NCI-H1092 (cell line): ENCODE measurements at regions not wholly inside any gene's neighbourhood (a gene's known extent, or its start where the extent isn't known, plus 50 kb on each side); places are given as distances from the start of the nearest gene placed in this dataset.

ENCODE experiments used
- DNase-seq: peaks from one replicate; lab custom pipeline; 2025; lab: John Stamatoyannopoulos, UW

GRCh38 chr12:39125566-39125965 lies 220.2 kb upstream of the CPNE8 start:
- DNase-seq, result no peak

- DNase-seq, result no peak
These were observed 219.4 kb upstream of the CPNE8 start for GRCh38 chr12:39124768-39125167.

- no peak for DNase-seq
These were observed 218.3 kb upstream of the CPNE8 start for GRCh38 chr12:39123580-39124253.

- DNase-seq, result no peak
These were observed 217.3 kb upstream of the CPNE8 start for GRCh38 chr12:39122562-39123204.

- DNase-seq, result no peak
These were observed 211.5 kb upstream of the CPNE8 start for GRCh38 chr12:39116861-39117260.

GRCh38 chr12:39112064-39112463 lies 206.7 kb upstream of the CPNE8 start:
- DNase-seq, result no peak

DNA sequence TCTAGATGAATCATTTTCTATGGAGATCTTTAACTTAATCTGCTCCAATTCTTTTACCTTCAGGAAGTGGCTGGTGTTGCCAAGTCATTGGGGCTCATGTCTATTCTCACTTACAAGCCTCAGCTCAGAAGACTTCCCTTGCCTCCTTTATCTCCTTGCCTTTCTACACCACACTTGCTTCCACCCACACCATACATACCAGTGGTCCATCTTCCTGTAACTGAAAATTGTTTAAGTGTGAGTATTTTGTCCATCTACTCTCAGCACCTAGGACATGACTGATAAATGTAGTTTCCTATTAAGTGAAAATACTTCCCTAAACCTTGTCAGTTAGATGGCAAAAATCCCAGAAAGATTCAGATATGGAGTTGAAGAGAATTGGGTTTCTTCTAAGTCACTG lies 199.7 kb upstream of the CPNE8 start:
- DNase-seq, result no peak

- DNase-seq, result peak; percentile 44
These were observed 198.3 kb upstream of the CPNE8 start for GRCh38 chr12:39103552-39104165.

DNA sequence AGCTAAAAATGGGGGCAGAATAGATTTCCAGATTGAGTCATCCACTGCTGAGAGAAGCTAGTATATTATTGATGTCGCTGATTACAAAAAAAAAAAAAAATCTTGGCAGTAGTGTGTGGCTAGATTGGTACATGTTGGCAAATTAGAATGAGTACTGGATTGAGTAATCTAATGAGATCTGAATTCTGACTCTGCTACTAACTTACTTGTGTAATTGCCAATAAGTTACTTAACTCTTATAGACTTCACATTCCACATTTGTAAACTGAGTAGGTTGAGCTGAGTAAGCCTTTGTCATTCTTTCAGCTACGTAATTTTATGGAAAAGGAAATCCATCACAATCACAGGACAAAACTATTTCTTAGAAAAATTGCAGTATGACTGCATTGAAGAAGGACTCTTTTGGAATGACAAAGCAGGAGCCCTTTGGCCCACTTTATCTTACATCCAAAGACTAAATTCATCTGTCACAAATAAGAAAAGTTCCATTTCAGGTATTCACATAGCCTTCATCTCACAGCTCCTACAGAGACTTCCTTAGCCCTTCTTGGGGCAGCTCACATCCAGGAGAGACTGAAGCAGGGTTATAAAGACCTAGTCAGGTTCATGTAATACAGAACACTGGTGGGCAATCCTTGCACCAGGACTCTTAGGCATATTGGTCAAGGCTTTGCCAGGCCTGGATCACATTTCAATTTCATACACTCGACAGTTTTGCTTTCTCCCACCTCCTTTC lies 197.3 kb upstream of the CPNE8 start:
- no peak for DNase-seq

DNA sequence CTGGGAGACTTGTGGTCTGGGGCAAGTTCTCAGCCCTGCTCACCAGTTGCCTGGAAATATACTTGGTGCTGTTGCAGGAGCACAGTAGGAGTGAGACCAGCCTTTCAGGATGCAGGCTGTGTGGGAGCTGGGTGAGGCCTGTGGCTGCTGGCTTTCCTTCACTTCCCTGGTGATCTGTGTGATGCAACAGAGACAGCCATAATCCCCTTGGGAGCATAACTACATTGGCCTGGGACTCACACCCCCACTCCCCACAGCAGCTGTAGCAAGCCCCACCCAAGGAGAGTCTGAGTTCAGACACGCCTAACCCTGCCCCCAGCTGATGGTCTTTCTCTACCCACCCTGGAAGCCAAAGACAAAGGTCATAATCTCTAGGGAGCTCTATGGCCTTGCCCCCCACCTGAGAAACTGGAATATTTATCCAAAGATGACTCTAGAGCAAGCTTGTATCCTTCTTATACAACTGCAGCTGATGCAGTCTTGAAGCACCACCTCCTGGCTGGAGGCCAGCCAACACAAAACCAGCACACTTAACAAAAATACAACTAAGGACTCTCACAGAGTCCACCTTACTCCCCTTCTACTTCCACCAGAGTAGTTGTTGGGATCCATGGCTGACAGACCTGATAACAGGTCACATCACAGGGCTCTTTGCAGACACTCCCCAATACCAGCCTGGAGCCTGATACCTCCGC lies 190.4 kb upstream of the CPNE8 start:
- no peak for DNase-seq

DNA sequence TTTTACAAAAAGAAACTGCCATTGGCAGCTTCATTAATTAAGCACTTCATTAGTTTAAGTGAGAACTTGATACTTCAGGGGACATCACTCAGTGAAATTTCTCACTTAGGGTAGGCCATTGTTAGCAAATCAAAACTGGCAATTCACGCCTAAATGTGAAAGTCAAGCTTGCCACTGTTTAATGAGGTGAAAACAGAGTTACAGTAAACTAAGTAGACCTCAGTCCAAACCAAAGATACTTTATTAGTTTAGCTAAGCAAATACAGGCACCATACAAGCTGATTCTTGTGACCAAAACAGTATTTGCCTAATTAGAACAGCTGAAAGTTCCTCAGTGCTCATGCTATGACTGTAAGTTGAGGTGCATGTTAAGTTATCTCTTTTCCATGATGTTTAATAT lies 176.5 kb upstream of the CPNE8 start:
- DNase-seq, result no peak

DNA sequence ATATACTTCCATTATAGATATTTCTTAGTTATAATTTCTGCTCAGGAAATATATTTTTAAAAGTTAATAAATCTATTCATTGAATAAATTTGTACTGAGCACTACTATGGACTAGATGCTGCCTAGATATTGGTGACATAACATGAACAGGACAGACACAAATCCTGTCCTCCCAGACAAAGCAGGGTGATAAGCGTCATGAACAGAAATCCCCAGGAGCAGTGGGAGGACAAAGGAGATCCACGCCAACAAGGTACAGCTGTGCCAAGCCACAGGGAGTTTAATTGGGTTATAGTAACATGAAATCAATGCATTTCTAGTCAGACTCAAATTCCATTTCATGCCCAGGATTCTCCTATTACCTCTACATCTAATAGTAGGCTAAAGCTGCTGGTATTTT lies 171.8 kb upstream of the CPNE8 start:
- DNase-seq, result no peak

DNA sequence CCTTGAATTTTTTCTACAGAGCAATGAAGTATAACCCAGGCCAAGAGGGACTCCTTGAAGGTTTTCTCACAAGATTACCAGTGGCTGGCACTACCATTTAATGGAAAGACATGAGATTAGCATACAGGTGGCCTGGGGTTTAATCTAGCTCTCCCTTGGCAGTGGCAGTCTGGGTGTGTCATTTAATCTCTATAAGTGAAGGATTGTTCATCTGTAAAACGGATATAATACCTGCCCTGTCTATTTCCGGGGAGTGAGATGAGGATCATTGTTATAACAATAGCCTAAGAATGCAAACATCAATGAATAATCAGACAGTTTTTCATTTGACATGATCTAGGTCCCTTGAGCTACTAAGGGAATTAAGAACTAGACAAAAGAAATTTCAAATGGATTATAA lies 168.7 kb upstream of the CPNE8 start:
- DNase-seq, result no peak

DNA sequence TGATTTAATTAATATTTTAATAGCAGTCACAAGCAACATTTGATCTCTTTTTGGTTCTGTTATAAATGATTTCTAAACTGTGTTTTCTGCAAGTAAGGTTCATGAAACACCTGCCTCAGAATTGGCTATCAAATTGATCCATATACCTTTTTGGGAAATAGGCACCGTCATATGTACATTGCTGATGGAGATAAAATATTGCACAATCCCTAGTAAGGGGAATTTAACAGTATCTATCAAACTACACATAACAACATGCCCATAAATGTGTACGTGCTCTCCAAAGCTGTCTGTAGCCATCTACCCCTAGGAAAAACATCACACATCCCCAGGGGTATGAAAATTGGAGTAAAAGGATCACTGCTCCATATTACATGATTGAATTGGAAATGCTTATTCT lies 167.3 kb upstream of the CPNE8 start:
- DNase-seq, result no peak

DNA sequence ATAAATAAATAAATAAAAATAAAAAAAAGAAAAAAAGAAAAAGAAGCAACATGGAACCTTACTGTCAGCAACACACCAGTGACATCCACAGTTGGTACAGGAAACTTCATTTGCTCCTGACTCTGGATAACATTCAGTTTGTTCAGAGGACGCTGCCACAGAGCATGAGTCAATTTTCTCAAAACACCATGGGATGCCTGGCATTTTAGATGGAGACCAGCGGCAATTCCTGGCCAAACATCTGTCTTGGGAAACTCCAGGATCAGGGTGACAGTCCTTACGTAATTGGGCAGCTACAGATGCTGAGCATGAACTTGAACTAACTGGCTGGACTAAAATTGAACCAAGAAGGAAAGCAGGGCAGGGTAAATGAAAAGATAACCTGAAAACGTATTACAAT lies 166.2 kb upstream of the CPNE8 start:
- no peak for DNase-seq

GRCh38 chr12:39070775-39071174 lies 165.4 kb upstream of the CPNE8 start:
- no peak for DNase-seq

GRCh38 chr12:39065455-39065854 lies 160.1 kb upstream of the CPNE8 start:
- no peak for DNase-seq

GRCh38 chr12:39064708-39065107 lies 159.3 kb upstream of the CPNE8 start:
- DNase-seq, result no peak

GRCh38 chr12:39062266-39062996 lies 157.0 kb upstream of the CPNE8 start:
- no peak for DNase-seq

DNA sequence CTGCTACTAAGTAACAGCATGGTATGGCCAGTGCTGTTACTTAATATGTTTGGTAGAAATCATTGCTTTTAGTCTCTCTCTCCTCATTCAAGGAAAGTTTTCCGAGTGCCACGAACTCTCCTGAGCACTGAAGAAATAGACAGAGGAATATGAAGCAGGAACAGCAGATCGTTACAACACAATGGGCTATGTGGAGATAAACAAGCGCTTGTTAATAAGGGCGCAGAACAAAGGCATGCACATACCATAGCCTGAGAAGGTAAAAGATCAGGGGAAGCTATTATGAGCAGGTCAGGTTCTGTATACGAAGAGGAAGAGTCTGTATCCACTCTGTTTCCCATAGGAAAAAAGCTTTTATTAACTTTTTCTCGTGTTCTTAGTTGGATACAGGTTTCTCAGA lies 156.2 kb upstream of the CPNE8 start:
- DNase-seq, result no peak

- no peak for DNase-seq
These were observed 143.0 kb upstream of the CPNE8 start for GRCh38 chr12:39048395-39048794.
